ENCODE measurements at regions not wholly inside any gene's neighbourhood (a gene's known extent, or its start where the extent isn't known, plus 50 kb on each side); places are given as distances from the start of the nearest gene placed in this dataset.

DNA sequence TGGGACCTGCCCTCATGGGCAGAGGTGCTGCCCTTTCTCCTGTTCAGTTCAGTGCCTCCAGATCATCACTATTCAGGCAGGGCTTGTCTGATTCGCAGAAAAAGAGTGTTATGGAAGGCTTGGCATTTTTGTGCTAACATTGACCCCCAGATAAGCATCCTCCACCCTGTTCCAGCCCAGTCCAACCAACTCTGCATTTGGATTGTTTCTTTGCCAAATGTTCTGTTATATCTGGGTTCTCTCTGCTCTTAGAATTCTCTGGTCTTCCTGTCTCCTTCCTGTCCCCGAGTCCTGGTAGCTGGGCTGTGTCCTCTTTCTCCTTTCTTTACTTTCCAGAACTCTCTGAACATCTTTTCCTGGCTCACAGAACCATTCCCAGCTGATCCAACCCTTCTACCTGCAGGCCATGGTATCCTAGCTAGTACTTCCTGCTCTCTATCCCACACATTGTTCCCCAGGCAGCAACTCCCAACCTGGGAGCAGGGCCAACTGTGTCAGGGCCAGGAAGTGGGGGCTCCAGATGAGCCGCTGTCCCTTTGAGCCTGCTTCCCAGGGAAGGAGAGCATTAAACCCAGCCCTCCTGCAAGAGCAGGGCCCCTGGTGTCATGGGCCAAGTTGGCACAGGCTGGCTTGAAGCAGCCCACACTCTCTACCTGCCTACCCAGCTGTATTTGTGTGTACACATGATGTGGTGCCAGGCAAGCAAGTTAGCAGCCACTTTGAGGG lies 280.7 kb upstream of the CADM1 start:
- Histone ChIP-seq H3K36me3 (replicated peaks in 1 of 2; ENCODE audit: control insufficient read depth in 1 of 2, insufficient read depth in 2 of 2, low read length in 2 of 2) (no peaks in the 10 kb centered on the region), H3K27me3 (ENCODE audit: control insufficient read depth in 2 of 2, insufficient read depth in 2 of 2, low read length in 2 of 2) (peaks cover 0 to 5% of the 10 kb centered on the region in 2 donors), H2AFZ (ENCODE audit: insufficient read depth, low read depth, low read length, poor library complexity, severe bottlenecking) (no peak overlapping the region), H3K4me1 (ENCODE audit: control insufficient read depth in 1 of 2, insufficient read depth in 2 of 2, low read length in 2 of 2) (no peaks in the 10 kb centered on the region), H3K4me3 (replicated peaks in 1 of 3; ENCODE audit: low read depth in 2 of 3, low read length in 3 of 3) (no peak overlapping the region), H4K20me1 (ENCODE audit: insufficient read depth, low read length) (no peaks in the 10 kb centered on the region), H3K4me2 (replicated peaks; ENCODE audit: extremely low read depth, low read length, poor library complexity, severe bottlenecking) (no peak overlapping the region), H3K9ac (ENCODE audit: insufficient read depth, low read length, poor library complexity, severe bottlenecking) (no peak overlapping the region), H3K79me2 (ENCODE audit: insufficient read depth, low read length) (no peaks in the 10 kb centered on the region), H3K27ac (ENCODE audit: low read depth in 1 of 2, low read length in 2 of 2) (no peak overlapping the region), H3K9me3 (replicated peaks in 1 of 2; ENCODE audit: control insufficient read depth in 1 of 2, insufficient read depth in 1 of 2, low read length in 2 of 2) (no peaks in the 10 kb centered on the region)
- intact Hi-C loops (cut with micrococcal nuclease) = no loop called here
- H3K4me3 Mint-ChIP-seq = no peak overlapping the region
- no peaks in the 10 kb centered on the region for H3K4me1 Mint-ChIP-seq
- H3K27me3 Mint-ChIP-seq (ENCODE audit: low read depth in 3 of 3) = peaks cover 6 to 9% (median 8%) of the 10 kb centered on the region in 3 donors
- TF ChIP-seq, protein P1, sequence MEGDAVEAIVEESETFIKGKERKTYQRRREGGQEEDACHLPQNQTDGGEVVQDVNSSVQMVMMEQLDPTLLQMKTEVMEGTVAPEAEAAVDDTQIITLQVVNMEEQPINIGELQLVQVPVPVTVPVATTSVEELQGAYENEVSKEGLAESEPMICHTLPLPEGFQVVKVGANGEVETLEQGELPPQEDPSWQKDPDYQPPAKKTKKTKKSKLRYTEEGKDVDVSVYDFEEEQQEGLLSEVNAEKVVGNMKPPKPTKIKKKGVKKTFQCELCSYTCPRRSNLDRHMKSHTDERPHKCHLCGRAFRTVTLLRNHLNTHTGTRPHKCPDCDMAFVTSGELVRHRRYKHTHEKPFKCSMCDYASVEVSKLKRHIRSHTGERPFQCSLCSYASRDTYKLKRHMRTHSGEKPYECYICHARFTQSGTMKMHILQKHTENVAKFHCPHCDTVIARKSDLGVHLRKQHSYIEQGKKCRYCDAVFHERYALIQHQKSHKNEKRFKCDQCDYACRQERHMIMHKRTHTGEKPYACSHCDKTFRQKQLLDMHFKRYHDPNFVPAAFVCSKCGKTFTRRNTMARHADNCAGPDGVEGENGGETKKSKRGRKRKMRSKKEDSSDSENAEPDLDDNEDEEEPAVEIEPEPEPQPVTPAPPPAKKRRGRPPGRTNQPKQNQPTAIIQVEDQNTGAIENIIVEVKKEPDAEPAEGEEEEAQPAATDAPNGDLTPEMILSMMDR (IDR thresholded peaks at IDR 0.05) = no peak
- 85% methylated on average over 2 of the region's 3 CpGs for WGBS (ENCODE audit: insufficient coverage)
- H3K36me3 Mint-ChIP-seq = no peaks in the 10 kb centered on the region
- peaks cover 2 to 23% (median 7%) of the 10 kb centered on the region in 7 donors for H3K9me3 Mint-ChIP-seq
- H3K27ac Mint-ChIP-seq = no peak overlapping the region
- no peak for DNase-seq

GRCh38 chr11:115780646-115781362 lies 276.6 kb upstream of the CADM1 start:
- intact Hi-C loops (cut with micrococcal nuclease) = no loop called here
- H4K20me1 ChIP-seq (ENCODE audit: insufficient read depth, low read length) = no peaks in the 10 kb centered on the region
- H3K9me3 ChIP-seq (replicated peaks in 1 of 2; ENCODE audit: control insufficient read depth in 1 of 2, insufficient read depth in 1 of 2, low read length in 2 of 2) = no peaks in the 10 kb centered on the region
- DNase-seq = no peak
- peaks cover 0 to 5% of the 10 kb centered on the region in 2 donors for H3K27me3 ChIP-seq (ENCODE audit: control insufficient read depth in 2 of 2, insufficient read depth in 2 of 2, low read length in 2 of 2)
- TF ChIP-seq, protein P1 (IDR thresholded peaks at IDR 0.05) = no peak
- H3K36me3 Mint-ChIP-seq = no peaks in the 10 kb centered on the region
- H3K36me3 ChIP-seq (replicated peaks in 1 of 2; ENCODE audit: control insufficient read depth in 1 of 2, insufficient read depth in 2 of 2, low read length in 2 of 2) = no peaks in the 10 kb centered on the region
- H3K4me2 ChIP-seq (replicated peaks; ENCODE audit: extremely low read depth, low read length, poor library complexity, severe bottlenecking) = no peak overlapping the region
- no peaks in the 10 kb centered on the region for H3K4me1 ChIP-seq (ENCODE audit: control insufficient read depth in 1 of 2, insufficient read depth in 2 of 2, low read length in 2 of 2)
- H3K4me1 Mint-ChIP-seq = no peaks in the 10 kb centered on the region
- H3K4me3 Mint-ChIP-seq = no peak overlapping the region
- no peak overlapping the region for H3K27ac Mint-ChIP-seq
- 42% methylated on average over 2 of the region's 9 CpGs for WGBS (ENCODE audit: insufficient coverage)
- H3K9ac ChIP-seq (ENCODE audit: insufficient read depth, low read length, poor library complexity, severe bottlenecking) = no peak overlapping the region
- H3K27ac ChIP-seq (ENCODE audit: low read depth in 1 of 2, low read length in 2 of 2) = no peak overlapping the region
- no peak overlapping the region for H2AFZ ChIP-seq (ENCODE audit: insufficient read depth, low read depth, low read length, poor library complexity, severe bottlenecking)
- H3K4me3 ChIP-seq (replicated peaks in 1 of 3; ENCODE audit: low read depth in 2 of 3, low read length in 3 of 3) = no peak overlapping the region
- H3K9me3 Mint-ChIP-seq = peaks cover 0 to 12% (median 2%) of the 10 kb centered on the region in 7 donors
- peaks cover 3 to 10% (median 8%) of the 10 kb centered on the region in 3 donors for H3K27me3 Mint-ChIP-seq (ENCODE audit: low read depth in 3 of 3)
- no peaks in the 10 kb centered on the region for H3K79me2 ChIP-seq (ENCODE audit: insufficient read depth, low read length)

All from CD14-positive monocyte (primary cell).